SK-N-SH treated with all-trans-retinoic acid at 6 μM for 48 hours (cell line): ENCODE measurements at regions not wholly inside any gene's neighbourhood (a gene's known extent, or its start where the extent isn't known, plus 50 kb on each side); places are given as distances from the start of the nearest gene placed in this dataset.

Experiments used
- ATAC-seq: fragments of 200-7000 bp; cut with Tn5 transposase; 3 replicates; pipeline ENCODE4 v1.9.1; 2020; ENCODE audit warnings: mild to moderate bottlenecking, moderate library complexity
- ARNTL ChIP-seq: fragments of 450-650 bp; formaldehyde crosslinking; IDR thresholded peaks from 2 replicates; pipeline ENCODE4 v1.5.0; 2020; ENCODE audit warnings: low read depth, mild to moderate bottlenecking, moderate library complexity, borderline replicate concordance
- BACH2 ChIP-seq: fragments of 250-450 bp; sonication (Bioruptor Pico); IDR thresholded peaks from 2 replicates; pipeline ENCODE4 v1.9.0; 2021; ENCODE audit warnings: mild to moderate bottlenecking, borderline replicate concordance
- CSDC2 ChIP-seq: fragments of 250-450 bp; sonication (Bioruptor Pico); IDR thresholded peaks from 2 replicates; pipeline ENCODE4 v1.5.0; 2020; ENCODE audit warnings: mild to moderate bottlenecking, moderate library complexity
- ESRRG ChIP-seq: fragments of 250-450 bp; sonication (Bioruptor Pico); IDR thresholded peaks from 2 replicates; pipeline ENCODE4 v1.6.1; 2021; ENCODE audit warnings: mild to moderate bottlenecking
- GLIS3 ChIP-seq: fragments of 250-450 bp; sonication (Bioruptor Pico); IDR thresholded peaks from 2 replicates; pipeline ENCODE4 v1.5.0; 2020; ENCODE audit warnings: mild to moderate bottlenecking, moderate library complexity
- ISL1 ChIP-seq: fragments of 250-450 bp; sonication (Bioruptor Pico); IDR thresholded peaks from 2 replicates; pipeline ENCODE4 v2.1.2; 2022; ENCODE audit warnings: mild to moderate bottlenecking, moderate library complexity
- OSR1 ChIP-seq: fragments of 250-450 bp; sonication (Bioruptor Pico); IDR thresholded peaks from 2 replicates; pipeline ENCODE4 v1.8.0; 2022; ENCODE audit warnings: moderate library complexity, mild to moderate bottlenecking, inconsistent platforms
- PATZ1 ChIP-seq: fragments of 250-450 bp; sonication (Bioruptor Pico); IDR thresholded peaks from 2 replicates; pipeline ENCODE4 v1.8.0; 2020; ENCODE audit warnings: mild to moderate bottlenecking, moderate library complexity, borderline replicate concordance
- PPARA ChIP-seq: fragments of 250-450 bp; sonication (Bioruptor Pico); IDR thresholded peaks from 2 replicates; pipeline ENCODE4 v1.5.0; 2020; ENCODE audit warnings: mild to moderate bottlenecking, borderline replicate concordance
- RARB ChIP-seq: fragments of 250-450 bp; sonication (Bioruptor Pico); IDR thresholded peaks from 2 replicates; pipeline ENCODE4 v1.8.0; 2021; ENCODE audit warnings: mild to moderate bottlenecking, moderate library complexity
- SNAI2 ChIP-seq: fragments of 250-450 bp; sonication (Bioruptor Pico); IDR thresholded peaks from 2 replicates; pipeline ENCODE4 v1.5.0; 2020; ENCODE audit warnings: mild to moderate bottlenecking, moderate library complexity
- TCF4 ChIP-seq: fragments of 250-450 bp; sonication (Bioruptor Pico); IDR thresholded peaks from 2 replicates; pipeline ENCODE4 v1.8.0; 2021; ENCODE audit warnings: mild to moderate bottlenecking, moderate library complexity, borderline replicate concordance
- TOX ChIP-seq: fragments of 250-450 bp; sonication (Bioruptor Pico); IDR thresholded peaks from 2 replicates; pipeline ENCODE4 v1.8.0; 2021; ENCODE audit warnings: mild to moderate bottlenecking, moderate library complexity, borderline replicate concordance
- ZC3H10 ChIP-seq: fragments of 250-450 bp; sonication (Bioruptor Pico); IDR thresholded peaks from 2 replicates; pipeline ENCODE4 v1.5.1; 2021; ENCODE audit warnings: mild to moderate bottlenecking, moderate library complexity
- ZFP3 ChIP-seq: fragments of 250-450 bp; sonication (Bioruptor Pico); IDR thresholded peaks from 2 replicates; pipeline ENCODE4 v1.5.0; 2020; ENCODE audit warnings: mild to moderate bottlenecking, moderate library complexity
- ZFP30 ChIP-seq: fragments of 450-650 bp; formaldehyde crosslinking; IDR thresholded peaks from 2 replicates; pipeline ENCODE4 v1.5.0; 2022; ENCODE audit warnings: mild to moderate bottlenecking, moderate library complexity
- ZNF565 ChIP-seq: fragments of 450-650 bp; formaldehyde crosslinking; conservative IDR thresholded peaks from 2 replicates; pipeline ENCODE4 v1.5.0; 2020; ENCODE audit warnings: low read depth, mild to moderate bottlenecking, moderate library complexity
- ZNF70 ChIP-seq: fragments of 450-650 bp; formaldehyde crosslinking; IDR thresholded peaks from 2 replicates; pipeline ENCODE4 v1.5.0; 2020; ENCODE audit warnings: mild to moderate bottlenecking, moderate library complexity
- ZNF8 ChIP-seq: fragments of 450-650 bp; formaldehyde crosslinking; IDR thresholded peaks from 2 replicates; pipeline ENCODE4 v1.5.0; 2020; ENCODE audit warnings: mild to moderate bottlenecking, moderate library complexity
- TF ChIP-seq, protein P1 (sequence below): fragments of 250-450 bp; sonication (Bioruptor Pico); IDR thresholded peaks from 2 replicates; pipeline ENCODE4 v1.5.1; 2020; ENCODE audit warnings: low read depth, mild to moderate bottlenecking, moderate library complexity
- TF ChIP-seq, protein P2 (sequence below): fragments of 250-450 bp; sonication (Bioruptor Pico); IDR thresholded peaks from 2 replicates; pipeline ENCODE4 v1.5.1; 2021; ENCODE audit warnings: mild to moderate bottlenecking, moderate library complexity
- TF ChIP-seq, protein P3 (sequence below): fragments of 250-450 bp; sonication (Bioruptor Pico); IDR thresholded peaks from 2 replicates; pipeline ENCODE4 v1.8.0; 2021; ENCODE audit warnings: low read depth, mild to moderate bottlenecking, moderate library complexity, borderline replicate concordance

GRCh38 chr6:66307490-66307889, 600.5 kb upstream of the EYS start:
- TF ChIP-seq RARB (CRISPR knock-in tag) (no peak), ZFP30 (CRISPR knock-in tag) (no peak), ESRRG (no peak), GLIS3 (no peak), TCF4 (CRISPR knock-in tag) (no peak), ARNTL (CRISPR knock-in tag) (no peak), PATZ1 (CRISPR knock-in tag) (no peak)
- TF ChIP-seq, protein P1, sequence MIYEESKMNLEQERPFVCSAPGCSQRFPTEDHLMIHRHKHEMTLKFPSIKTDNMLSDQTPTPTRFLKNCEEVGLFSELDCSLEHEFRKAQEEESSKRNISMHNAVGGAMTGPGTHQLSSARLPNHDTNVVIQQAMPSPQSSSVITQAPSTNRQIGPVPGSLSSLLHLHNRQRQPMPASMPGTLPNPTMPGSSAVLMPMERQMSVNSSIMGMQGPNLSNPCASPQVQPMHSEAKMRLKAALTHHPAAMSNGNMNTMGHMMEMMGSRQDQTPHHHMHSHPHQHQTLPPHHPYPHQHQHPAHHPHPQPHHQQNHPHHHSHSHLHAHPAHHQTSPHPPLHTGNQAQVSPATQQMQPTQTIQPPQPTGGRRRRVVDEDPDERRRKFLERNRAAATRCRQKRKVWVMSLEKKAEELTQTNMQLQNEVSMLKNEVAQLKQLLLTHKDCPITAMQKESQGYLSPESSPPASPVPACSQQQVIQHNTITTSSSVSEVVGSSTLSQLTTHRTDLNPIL: no peak
- ATAC-seq: no peak

DNA sequence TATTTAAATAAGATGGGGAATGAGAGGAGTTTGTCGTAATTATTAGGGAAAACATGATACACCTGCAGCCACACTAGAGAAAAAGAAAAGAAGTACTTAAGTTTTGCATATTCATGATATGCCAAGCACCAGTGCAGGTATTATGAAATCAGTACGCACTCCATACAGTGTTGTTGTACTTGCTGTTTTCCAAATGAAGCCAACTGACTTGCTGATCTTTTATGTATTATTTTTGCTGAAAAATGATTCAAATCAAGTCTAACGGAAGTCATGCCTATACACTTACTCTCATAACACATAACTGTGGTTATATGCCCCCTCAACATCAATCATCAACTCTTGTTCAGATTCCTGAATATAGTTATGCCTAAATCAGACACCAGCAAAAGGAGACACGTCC, 584.9 kb upstream of the EYS start:
- no peak for ATAC-seq
- no peak for TF ChIP-seq ISL1 (CRISPR knock-in tag)
- TF ChIP-seq, protein P2, sequence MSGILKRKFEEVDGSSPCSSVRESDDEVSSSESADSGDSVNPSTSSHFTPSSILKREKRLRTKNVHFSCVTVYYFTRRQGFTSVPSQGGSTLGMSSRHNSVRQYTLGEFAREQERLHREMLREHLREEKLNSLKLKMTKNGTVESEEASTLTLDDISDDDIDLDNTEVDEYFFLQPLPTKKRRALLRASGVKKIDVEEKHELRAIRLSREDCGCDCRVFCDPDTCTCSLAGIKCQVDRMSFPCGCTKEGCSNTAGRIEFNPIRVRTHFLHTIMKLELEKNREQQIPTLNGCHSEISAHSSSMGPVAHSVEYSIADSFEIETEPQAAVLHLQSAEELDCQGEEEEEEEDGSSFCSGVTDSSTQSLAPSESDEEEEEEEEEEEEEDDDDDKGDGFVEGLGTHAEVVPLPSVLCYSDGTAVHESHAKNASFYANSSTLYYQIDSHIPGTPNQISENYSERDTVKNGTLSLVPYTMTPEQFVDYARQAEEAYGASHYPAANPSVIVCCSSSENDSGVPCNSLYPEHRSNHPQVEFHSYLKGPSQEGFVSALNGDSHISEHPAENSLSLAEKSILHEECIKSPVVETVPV (CRISPR knock-in tag): no peak
- no peak for TF ChIP-seq ZNF8 (CRISPR knock-in tag)
- TF ChIP-seq, protein P1: no peak
- TF ChIP-seq TCF4 (CRISPR knock-in tag): no peak
- TF ChIP-seq TOX (CRISPR knock-in tag): no peak
- TF ChIP-seq RARB (CRISPR knock-in tag): no peak
- TF ChIP-seq SNAI2 (CRISPR knock-in tag): no peak
- TF ChIP-seq ESRRG: no peak
- TF ChIP-seq, protein P3, sequence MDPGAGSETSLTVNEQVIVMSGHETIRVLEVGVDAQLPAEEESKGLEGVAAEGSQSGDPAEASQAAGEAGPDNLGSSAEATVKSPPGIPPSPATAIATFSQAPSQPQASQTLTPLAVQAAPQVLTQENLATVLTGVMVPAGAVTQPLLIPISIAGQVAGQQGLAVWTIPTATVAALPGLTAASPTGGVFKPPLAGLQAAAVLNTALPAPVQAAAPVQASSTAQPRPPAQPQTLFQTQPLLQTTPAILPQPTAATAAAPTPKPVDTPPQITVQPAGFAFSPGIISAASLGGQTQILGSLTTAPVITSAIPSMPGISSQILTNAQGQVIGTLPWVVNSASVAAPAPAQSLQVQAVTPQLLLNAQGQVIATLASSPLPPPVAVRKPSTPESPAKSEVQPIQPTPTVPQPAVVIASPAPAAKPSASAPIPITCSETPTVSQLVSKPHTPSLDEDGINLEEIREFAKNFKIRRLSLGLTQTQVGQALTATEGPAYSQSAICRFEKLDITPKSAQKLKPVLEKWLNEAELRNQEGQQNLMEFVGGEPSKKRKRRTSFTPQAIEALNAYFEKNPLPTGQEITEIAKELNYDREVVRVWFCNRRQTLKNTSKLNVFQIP (CRISPR knock-in tag): no peak
- TF ChIP-seq ZFP30 (CRISPR knock-in tag): no peak
- TF ChIP-seq PPARA (CRISPR knock-in tag): no peak
- TF ChIP-seq GLIS3: no peak
- no peak for TF ChIP-seq ZNF70
- TF ChIP-seq BACH2 (CRISPR knock-in tag): no peak

DNA sequence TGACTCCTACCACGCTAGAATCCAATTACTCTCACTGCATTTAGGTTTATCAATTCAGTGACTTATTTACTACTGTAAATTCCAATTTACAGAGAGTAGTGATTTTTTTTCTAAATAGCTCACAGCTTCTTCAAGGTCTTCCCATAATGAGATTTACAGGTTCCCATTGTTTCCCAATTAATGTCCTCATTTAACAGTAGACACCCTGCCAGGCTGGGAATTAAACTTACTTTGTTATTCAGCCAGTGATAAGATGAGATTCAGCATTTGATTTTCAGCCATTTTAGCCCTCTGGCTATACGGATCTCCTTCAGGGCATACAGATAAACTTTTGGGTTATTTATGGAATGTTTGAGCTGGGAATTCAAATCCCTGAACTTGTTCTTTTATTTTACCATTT, 582.9 kb upstream of the EYS start:
- TF ChIP-seq ARNTL (CRISPR knock-in tag) (no peak), PPARA (CRISPR knock-in tag) (no peak), RARB (CRISPR knock-in tag) (no peak), SNAI2 (CRISPR knock-in tag) (no peak), TCF4 (CRISPR knock-in tag) (no peak), BACH2 (CRISPR knock-in tag) (no peak), OSR1 (CRISPR knock-in tag) (no peak), TOX (CRISPR knock-in tag) (no peak), ESRRG (no peak), ZNF565 (no peak), ISL1 (CRISPR knock-in tag) (no peak), ZNF70 (no peak), ZNF8 (CRISPR knock-in tag) (no peak), GLIS3 (no peak), CSDC2 (no peak), ZFP3 (CRISPR knock-in tag) (no peak), ZC3H10 (CRISPR knock-in tag) (no peak)
- TF ChIP-seq, protein P2 (CRISPR knock-in tag): no peak
- TF ChIP-seq, protein P1: no peak
- TF ChIP-seq, protein P3 (CRISPR knock-in tag): no peak
- no peak for ATAC-seq
